Left renal pelvis (tissue), 4 donors: ENCODE measurements at regions not wholly inside any gene's neighbourhood (a gene's known extent, or its start where the extent isn't known, plus 50 kb on each side); places are given as distances from the start of the nearest gene placed in this dataset.

Experiments used
- DNase-seq, 4 donors: peaks; one replicate each; pipeline ENCODE4 v3.0.0-alpha.2; 2013; ENCODE audit warnings: low read depth in 4 of 4, low spot score in 3 of 4

- no peak for DNase-seq
These were observed 87.9 kb downstream of the THBS2 start for GRCh38 chr6:169165561-169166300.

GRCh38 chr6:169164986-169165385 lies 88.7 kb downstream of the THBS2 start:
- no peak for DNase-seq

- no peak for DNase-seq
These were observed 89.2 kb downstream of the THBS2 start for GRCh38 chr6:169164451-169164850.

GRCh38 chr6:169163411-169163901 lies 90.2 kb downstream of the THBS2 start:
- DNase-seq, result no peak

- DNase-seq, result no peak
These were observed 90.8 kb downstream of the THBS2 start for GRCh38 chr6:169162752-169163407.

GRCh38 chr6:169162249-169162648 lies 91.4 kb downstream of the THBS2 start:
- DNase-seq, result no peak

- DNase-seq, result no peak
These were observed 92.0 kb downstream of the THBS2 start for GRCh38 chr6:169161572-169162167.

- no peak for DNase-seq
These were observed 92.6 kb downstream of the THBS2 start for GRCh38 chr6:169160855-169161560.

- DNase-seq, result no peak
These were observed 93.4 kb downstream of the THBS2 start for GRCh38 chr6:169160091-169160854.

GRCh38 chr6:169159331-169159730 lies 94.3 kb downstream of the THBS2 start:
- DNase-seq, result no peak

- DNase-seq, result no peak
These were observed 95.0 kb downstream of the THBS2 start for GRCh38 chr6:169158691-169159090.

- peak; percentile 58 to 64 (median 60) for DNase-seq
These were observed 95.5 kb downstream of the THBS2 start for GRCh38 chr6:169158174-169158573.

- no peak for DNase-seq
These were observed 96.2 kb downstream of the THBS2 start for GRCh38 chr6:169157197-169158148.

- no peak for DNase-seq
These were observed 96.9 kb downstream of the THBS2 start for GRCh38 chr6:169156793-169157147.

GRCh38 chr6:169156108-169156792 lies 97.4 kb downstream of the THBS2 start:
- no peak for DNase-seq

- DNase-seq, result no peak
These were observed 98.2 kb downstream of the THBS2 start for GRCh38 chr6:169155481-169155880.

- no peak for DNase-seq
These were observed 100.2 kb downstream of the THBS2 start for GRCh38 chr6:169153401-169153800.

GRCh38 chr6:169146521-169146920 lies 107.1 kb downstream of the THBS2 start:
- no peak for DNase-seq

GRCh38 chr6:169145991-169146501 lies 107.6 kb downstream of the THBS2 start:
- DNase-seq, result no peak
